Transverse colon (tissue), 4 donors: ENCODE measurements at regions not wholly inside any gene's neighbourhood (a gene's known extent, or its start where the extent isn't known, plus 50 kb on each side); places are given as distances from the start of the nearest gene placed in this dataset.
"Not testable (repeated sequence)": the region's sequence is repeated elsewhere in the genome, so short reads cannot be mapped to it uniquely, and the experiment has no call there.

Experiments used
- DNase-seq: peaks from one replicate; pipeline ENCODE4 v3.0.0-alpha.2; 2019
- H3K27ac ChIP-seq, 4 donors: fragments of 200-600 bp; sonication (generic); 2 replicates each; pipeline ENCODE4 v1.5.1; 2016 to 2018; ENCODE audit warnings: inconsistent platforms in 4 of 4
- H3K27me3 ChIP-seq: fragments of 200-600 bp; sonication (generic); 2 replicates; pipeline ENCODE4 v1.5.1; 2017; ENCODE audit warnings: inconsistent platforms
- H3K36me3 ChIP-seq, 4 donors: fragments of 200-600 bp; sonication (generic); 2 replicates each; pipeline ENCODE4 v1.5.1; 2017 to 2019; ENCODE audit warnings: inconsistent platforms in 4 of 4
- H3K4me1 ChIP-seq, 4 donors: fragments of 200-600 bp; sonication (generic); 2 replicates each; pipeline ENCODE4 v1.5.1; 2017 to 2020; ENCODE audit warnings: inconsistent platforms in 4 of 4
- H3K4me3 ChIP-seq, 4 donors: fragments of 200-600 bp; sonication (generic); 1 replicate in 1 of 4; 2 replicates in 3 of 4; pipeline versions ENCODE4 v1.5.1 to v1.6.1; 2017 to 2019; ENCODE audit warnings: inconsistent platforms in 4 of 4
- H3K9me3 ChIP-seq, 2 donors: fragments of 200-600 bp; sonication (generic); 2 replicates each; pipeline ENCODE4 v1.5.1; 2017 to 2019; ENCODE audit warnings: inconsistent platforms in 2 of 2
- EP300 ChIP-seq: sonication (generic); formaldehyde crosslinking; IDR thresholded peaks from one replicate; pipeline ENCODE4 v1.6.1; 2017; ENCODE audit warnings: antibody characterized with exemption, low read depth
- POLR2A ChIP-seq: fragments of 450-650 bp; IDR thresholded peaks from one replicate; pipeline ENCODE4 v1.6.1; 2016; ENCODE audit warnings: antibody characterized with exemption, mild to moderate bottlenecking, moderate library complexity
- POLR2AphosphoS5 ChIP-seq, 3 donors: sonication (generic); formaldehyde crosslinking; IDR thresholded peaks; one replicate each; pipeline ENCODE4 v1.6.1; 2016; ENCODE audit warnings: antibody characterized with exemption in 3 of 3
- WGBS, 2 donors: methylation state at CpG; one replicate each; pipeline ENCODE4 v1.1.5; 2018; ENCODE audit warnings: low coverage in 1 of 2; 5-methylcytosine and 5-hydroxymethylcytosine counted together
- in situ Hi-C, 4 donors: fragments of 200-750 bp; cut with MboI; loops; one replicate each; pipeline versions ENCODE4 v1.15.0 to v1.15.1; 2017; ENCODE audit warnings: low sequenced_read_pairs in 3 of 4, low pct_ligation_motif_present in 1 of 4, low pct_unique_long_range_greater_than_20kb in 1 of 4
- intact Hi-C: fragments of 100-400 bp; cut with DNase I; formaldehyde crosslinking; loops from one replicate; pipeline ENCODE4 v1.15.1; 2023; ENCODE audit warnings: low total_unique reads
- TF ChIP-seq, protein P1 (sequence below), 5 experiments: fragments of 200-600 bp in 3 of 5; fragments of 450-650 bp in 2 of 5; sonication (generic) in 3 of 5; IDR thresholded peaks; 1 replicate in 2 of 5; 2 replicates in 3 of 5; pipeline ENCODE4 v1.5.1; 2016 to 2017; ENCODE audit warnings: antibody characterized with exemption in 5 of 5, inconsistent platforms in 3 of 5, mild to moderate bottlenecking in 2 of 5, moderate library complexity in 1 of 5

DNA sequence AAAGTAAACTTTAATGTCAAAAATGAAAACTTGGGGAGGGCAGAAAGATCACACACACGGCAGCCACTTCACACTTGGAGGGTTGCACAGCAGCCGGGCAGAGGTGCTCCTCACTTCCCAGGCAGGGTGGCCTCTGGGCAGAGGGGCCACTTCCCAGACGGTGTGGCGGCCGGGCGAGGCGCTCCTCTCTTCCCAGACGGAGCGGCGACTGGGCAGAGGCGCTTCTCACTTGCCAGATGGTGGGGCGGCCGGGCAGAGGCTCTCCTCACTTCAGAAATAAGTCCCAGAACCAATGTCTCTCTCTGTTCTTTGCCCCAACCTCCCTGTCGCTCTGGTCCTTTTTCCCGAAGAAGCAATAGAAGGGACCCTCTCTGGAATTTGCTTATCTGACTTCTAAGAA is 65.7 kb upstream of the LRPPRC start:
- Histone ChIP-seq H3K27me3 (no peaks in the 10 kb centered on the region), H3K27ac (no peak overlapping the region), H3K36me3 (no peaks in the 10 kb centered on the region), H3K4me1 (peaks cover 0 to 7% (median 0%) of the 10 kb centered on the region in 4 donors), H3K4me3 (no peak overlapping the region), H3K9me3 (no peaks in the 10 kb centered on the region)
- intact Hi-C loops, result no loop called here
- TF ChIP-seq, protein P1, sequence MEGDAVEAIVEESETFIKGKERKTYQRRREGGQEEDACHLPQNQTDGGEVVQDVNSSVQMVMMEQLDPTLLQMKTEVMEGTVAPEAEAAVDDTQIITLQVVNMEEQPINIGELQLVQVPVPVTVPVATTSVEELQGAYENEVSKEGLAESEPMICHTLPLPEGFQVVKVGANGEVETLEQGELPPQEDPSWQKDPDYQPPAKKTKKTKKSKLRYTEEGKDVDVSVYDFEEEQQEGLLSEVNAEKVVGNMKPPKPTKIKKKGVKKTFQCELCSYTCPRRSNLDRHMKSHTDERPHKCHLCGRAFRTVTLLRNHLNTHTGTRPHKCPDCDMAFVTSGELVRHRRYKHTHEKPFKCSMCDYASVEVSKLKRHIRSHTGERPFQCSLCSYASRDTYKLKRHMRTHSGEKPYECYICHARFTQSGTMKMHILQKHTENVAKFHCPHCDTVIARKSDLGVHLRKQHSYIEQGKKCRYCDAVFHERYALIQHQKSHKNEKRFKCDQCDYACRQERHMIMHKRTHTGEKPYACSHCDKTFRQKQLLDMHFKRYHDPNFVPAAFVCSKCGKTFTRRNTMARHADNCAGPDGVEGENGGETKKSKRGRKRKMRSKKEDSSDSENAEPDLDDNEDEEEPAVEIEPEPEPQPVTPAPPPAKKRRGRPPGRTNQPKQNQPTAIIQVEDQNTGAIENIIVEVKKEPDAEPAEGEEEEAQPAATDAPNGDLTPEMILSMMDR (IDR thresholded peaks at IDR 0.05), result no peak
- no peak for TF ChIP-seq EP300
- no peak for TF ChIP-seq POLR2A
- no peak for TF ChIP-seq POLR2AphosphoS5 (IDR thresholded peaks at IDR 0.05)
- no peak for DNase-seq
- in situ Hi-C loops, result no loop called here
- WGBS, 2 donors, result 91% methylated on average over 15 of the region's 15 CpGs; no CpG with 5 or more reads in 1 of the 2 donors

DNA sequence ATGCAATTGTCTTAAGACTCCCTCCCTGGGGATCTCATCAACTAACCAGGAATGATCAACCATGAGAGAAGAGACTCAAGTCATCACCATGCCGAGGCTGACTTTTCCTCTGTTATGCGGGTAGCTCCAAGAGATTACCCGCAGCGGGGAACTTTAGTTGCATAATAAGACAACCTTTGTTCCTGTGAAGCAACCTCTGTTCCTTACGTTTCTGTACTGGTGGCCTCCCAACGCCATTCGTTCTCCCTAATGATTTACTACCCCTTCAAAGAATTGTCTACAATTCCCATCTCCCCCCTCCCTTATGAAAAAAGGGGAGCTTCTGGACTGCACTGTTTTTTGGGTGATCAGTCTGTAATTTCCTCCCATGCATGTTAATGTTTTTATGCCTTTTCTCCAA is 66.1 kb upstream of the LRPPRC start:
- Histone ChIP-seq H3K9me3 (no peaks in the 10 kb centered on the region), H3K27me3 (no peaks in the 10 kb centered on the region), H3K36me3 (no peaks in the 10 kb centered on the region), H3K4me3 (no peak overlapping the region), H3K4me1 (peaks cover 0 to 7% (median 0%) of the 10 kb centered on the region in 4 donors), H3K27ac (no peak overlapping the region)
- TF ChIP-seq EP300 (no peak), POLR2A (no peak), POLR2AphosphoS5 (IDR thresholded peaks at IDR 0.05) (no peak)
- TF ChIP-seq, protein P1 (IDR thresholded peaks at IDR 0.05), result no peak
- DNase-seq, result no peak
- WGBS, 2 donors, result 91 to 95% methylated on average over 4 to 7 of the region's 7 CpGs
- intact Hi-C loops, result no loop called here
- in situ Hi-C loops, result no loop called here

- in situ Hi-C loops, result no loop called here
- Histone ChIP-seq H3K4me1 (peaks cover 0 to 7% (median 0%) of the 10 kb centered on the region in 4 donors), H3K27me3 (no peaks in the 10 kb centered on the region), H3K36me3 (no peaks in the 10 kb centered on the region), H3K4me3 (no peak overlapping the region), H3K27ac (no peak overlapping the region), H3K9me3 (no peaks in the 10 kb centered on the region)
- no peak for DNase-seq
- 92% methylated on average over 4 of the region's 4 CpGs; no CpG with 5 or more reads in 1 of the 2 donors for WGBS, 2 donors
- TF ChIP-seq, protein P1 (IDR thresholded peaks at IDR 0.05), result no peak
- TF ChIP-seq POLR2A, result no peak
- no peak for TF ChIP-seq POLR2AphosphoS5 (IDR thresholded peaks at IDR 0.05)
- TF ChIP-seq EP300, result no peak
- intact Hi-C loops, result no loop called here
These were observed 67.2 kb upstream of the LRPPRC start for GRCh38 chr2:44063033-44063432.

GRCh38 chr2:44064281-44064680 is 68.5 kb upstream of the LRPPRC start:
- H3K9me3 ChIP-seq, H3K27me3 ChIP-seq, H3K27ac ChIP-seq, H3K4me1 ChIP-seq, H3K36me3 ChIP-seq, intact Hi-C loops, H3K4me3 ChIP-seq, in situ Hi-C loops, DNase-seq: not testable (repeated sequence)
- 97% methylated on average over 6 of the region's 6 CpGs; no CpG with 5 or more reads in 1 of the 2 donors for WGBS, 2 donors

DNA sequence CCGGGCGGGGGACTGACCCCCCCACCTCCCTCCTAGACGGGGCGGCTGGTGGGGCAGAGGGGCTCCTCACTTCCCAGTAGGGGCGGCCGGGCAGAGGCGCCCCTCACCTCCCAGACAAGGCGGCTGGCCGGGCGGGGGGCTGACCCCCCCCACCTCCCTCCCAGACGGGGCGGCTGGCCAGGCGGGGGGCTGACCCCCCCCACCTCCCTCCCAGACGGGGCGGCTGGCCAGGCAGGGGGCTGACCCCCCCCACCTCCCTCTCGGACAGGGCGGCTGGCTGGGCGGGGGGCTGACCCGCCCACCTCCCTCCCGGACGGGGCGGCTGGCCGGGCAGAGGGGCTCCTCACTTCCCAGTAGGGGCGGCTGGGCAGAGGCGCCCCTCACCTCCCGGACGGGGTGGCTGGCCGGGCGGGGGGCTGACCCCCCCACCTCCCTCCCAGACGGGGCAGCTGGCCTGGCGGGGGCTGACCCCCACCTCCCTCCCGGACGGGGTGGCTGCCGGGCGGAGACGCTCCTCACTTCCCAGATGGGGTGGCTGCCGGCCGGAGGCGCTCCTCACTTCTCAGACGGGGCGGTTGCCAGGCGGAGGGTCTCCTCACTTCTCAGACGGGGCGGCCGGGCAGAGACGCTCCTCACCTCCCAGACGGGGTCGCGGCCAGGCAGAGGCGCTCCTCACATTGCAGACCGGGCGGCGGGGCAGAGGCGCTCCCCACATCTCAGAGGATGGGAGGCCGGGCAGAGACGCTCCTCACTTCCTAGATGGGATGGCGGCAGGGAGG is 71.4 kb upstream of the LRPPRC start:
- H3K4me1 ChIP-seq, intact Hi-C loops, H3K4me3 ChIP-seq, H3K9me3 ChIP-seq, H3K27ac ChIP-seq, DNase-seq, in situ Hi-C loops, H3K27me3 ChIP-seq, H3K36me3 ChIP-seq: not testable (repeated sequence)
- WGBS, 2 donors, result 95% methylated on average over 19 of the region's 57 CpGs; no CpG with 5 or more reads in 1 of the 2 donors

DNA sequence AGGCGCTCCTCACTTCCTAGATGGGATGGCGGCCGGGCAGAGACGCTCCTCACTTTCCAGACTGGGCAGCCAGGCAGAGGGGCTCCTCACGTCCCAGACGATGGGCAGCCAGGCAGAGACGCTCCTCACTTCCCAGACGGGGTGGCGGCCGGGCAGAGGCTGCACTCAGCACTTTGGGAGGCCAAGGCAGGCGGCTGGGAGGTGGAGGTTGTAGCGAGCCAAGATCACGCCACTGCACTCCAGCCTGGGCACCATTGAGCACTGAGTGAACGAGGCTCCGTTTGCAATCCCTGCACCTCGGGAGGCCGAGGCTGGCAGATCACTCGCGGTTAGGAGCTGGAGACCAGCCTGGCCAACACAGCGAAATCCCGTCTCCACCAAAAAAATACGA is 72.0 kb upstream of the LRPPRC start:
- DNase-seq, H3K27ac ChIP-seq, intact Hi-C loops, H3K4me3 ChIP-seq, H3K4me1 ChIP-seq, in situ Hi-C loops, H3K27me3 ChIP-seq, H3K9me3 ChIP-seq, H3K36me3 ChIP-seq: not testable (repeated sequence)
- 93% methylated on average over 18 of the region's 22 CpGs; no CpG with 5 or more reads in 1 of the 2 donors for WGBS, 2 donors
